ENCODE measurements at regions not wholly inside any gene's neighbourhood (a gene's known extent, or its start where the extent isn't known, plus 50 kb on each side); places are given as distances from the start of the nearest gene placed in this dataset.
"Not testable (repeated sequence)": the region's sequence is repeated elsewhere in the genome, so short reads cannot be mapped to it uniquely, and the experiment has no call there.

- no peak for DNase-seq
Measured at GRCh38 chr9:720239-720881, 121.1 kb upstream of the DMRT1 start.

- DNase-seq = no peak
Measured at GRCh38 chr9:722388-722980, 119.0 kb upstream of the DMRT1 start.

- not testable (repeated sequence) for DNase-seq
Measured at GRCh38 chr9:724461-724860, 117.0 kb upstream of the DMRT1 start.

- DNase-seq = no peak
Measured at GRCh38 chr9:726005-726404, 115.5 kb upstream of the DMRT1 start.

- DNase-seq = no peak
Measured at GRCh38 chr9:727767-728166, 113.7 kb upstream of the DMRT1 start.

GRCh38 chr9:728535-728934 is 113.0 kb upstream of the DMRT1 start:
- DNase-seq = no peak

- DNase-seq = no peak
Measured at GRCh38 chr9:731474-731873, 110.0 kb upstream of the DMRT1 start.

GRCh38 chr9:734831-735511 is 106.5 kb upstream of the DMRT1 start:
- DNase-seq = no peak

GRCh38 chr9:737400-738120 is 103.9 kb upstream of the DMRT1 start:
- DNase-seq = no peak

- no peak for DNase-seq
Measured at GRCh38 chr9:738209-738915, 103.1 kb upstream of the DMRT1 start.

- DNase-seq = no peak
Measured at GRCh38 chr9:739362-739761, 102.1 kb upstream of the DMRT1 start.

GRCh38 chr9:740221-740620 is 101.3 kb upstream of the DMRT1 start:
- no peak for DNase-seq

GRCh38 chr9:742104-742503 is 99.4 kb upstream of the DMRT1 start:
- no peak for DNase-seq

- DNase-seq = no peak
Measured at GRCh38 chr9:742914-743589, 98.4 kb upstream of the DMRT1 start.

- DNase-seq = no peak
Measured at GRCh38 chr9:744046-744712, 97.3 kb upstream of the DMRT1 start.

- no peak for DNase-seq
Measured at GRCh38 chr9:744790-745484, 96.6 kb upstream of the DMRT1 start.

- DNase-seq = no peak
Measured at GRCh38 chr9:745761-746380, 95.6 kb upstream of the DMRT1 start.

- no peak for DNase-seq
Measured at GRCh38 chr9:746661-747434, 94.6 kb upstream of the DMRT1 start.

GRCh38 chr9:747567-747966 is 93.9 kb upstream of the DMRT1 start:
- no peak for DNase-seq
